ENCODE measurements at regions not wholly inside any gene's neighbourhood (a gene's known extent, or its start where the extent isn't known, plus 50 kb on each side); places are given as distances from the start of the nearest gene placed in this dataset.

DNA sequence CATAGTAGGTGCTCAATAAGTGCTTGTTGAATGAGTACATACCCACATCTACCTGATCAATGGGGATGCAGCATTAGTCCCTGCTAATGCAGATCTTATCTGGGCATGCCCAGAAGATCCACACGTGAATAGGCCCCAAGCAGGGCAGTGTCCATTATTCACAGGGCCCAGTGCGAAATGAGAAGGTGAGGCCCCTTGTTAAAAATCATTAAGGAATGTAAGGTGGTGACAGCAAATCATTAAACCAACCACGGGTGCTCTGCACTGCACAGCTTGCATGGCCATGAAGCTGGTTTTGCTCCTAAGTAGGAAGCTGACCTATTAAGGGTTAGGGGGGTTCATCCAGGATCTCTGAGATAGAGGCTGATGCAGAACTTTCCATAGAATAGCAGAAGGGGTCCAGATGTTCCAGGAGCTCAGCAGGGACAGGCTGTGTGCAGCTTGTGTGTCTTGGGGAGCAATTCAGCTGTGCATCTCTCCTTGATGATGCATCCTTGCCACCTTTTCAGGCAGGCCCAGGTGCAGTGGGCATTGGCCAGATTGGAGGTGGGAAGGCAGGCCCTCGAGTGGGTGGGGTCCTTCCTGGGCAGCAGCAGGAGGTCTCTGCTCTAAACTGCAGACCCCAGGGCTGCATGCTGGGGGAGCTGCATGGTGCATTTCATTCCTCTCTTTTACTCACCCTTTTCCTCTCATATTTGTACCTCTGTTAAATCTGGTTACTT is 231.3 kb upstream of the PWP1 start:
- DNase-seq, result no peak

DNA sequence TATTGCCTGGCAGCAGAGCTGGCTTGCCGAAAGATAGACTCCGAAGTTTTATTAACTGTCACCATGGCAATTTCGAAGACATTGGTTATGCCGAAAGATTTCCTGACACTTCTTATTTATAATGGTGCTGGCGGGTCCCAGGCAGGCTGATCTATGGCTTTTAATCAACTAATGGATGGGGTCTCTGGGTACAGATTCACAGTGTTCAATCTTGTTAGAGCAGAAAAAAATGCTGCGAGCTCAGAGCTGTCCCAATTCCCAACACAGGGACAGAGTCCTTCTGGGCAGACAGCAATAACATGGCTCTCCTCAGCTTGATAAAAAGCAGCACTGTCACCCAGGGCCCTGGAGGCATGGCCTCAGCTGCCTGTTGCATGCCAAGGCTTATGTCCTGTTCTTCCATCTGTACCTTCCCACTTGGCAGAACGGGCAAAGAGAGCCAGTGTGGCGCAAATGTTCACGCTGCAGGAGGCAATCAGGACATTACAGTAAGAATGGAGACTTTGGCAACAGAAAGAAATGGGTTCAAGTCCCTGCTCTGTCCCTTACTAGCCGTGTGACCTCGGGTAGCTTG is 228.2 kb upstream of the PWP1 start:
- no peak for DNase-seq

DNA sequence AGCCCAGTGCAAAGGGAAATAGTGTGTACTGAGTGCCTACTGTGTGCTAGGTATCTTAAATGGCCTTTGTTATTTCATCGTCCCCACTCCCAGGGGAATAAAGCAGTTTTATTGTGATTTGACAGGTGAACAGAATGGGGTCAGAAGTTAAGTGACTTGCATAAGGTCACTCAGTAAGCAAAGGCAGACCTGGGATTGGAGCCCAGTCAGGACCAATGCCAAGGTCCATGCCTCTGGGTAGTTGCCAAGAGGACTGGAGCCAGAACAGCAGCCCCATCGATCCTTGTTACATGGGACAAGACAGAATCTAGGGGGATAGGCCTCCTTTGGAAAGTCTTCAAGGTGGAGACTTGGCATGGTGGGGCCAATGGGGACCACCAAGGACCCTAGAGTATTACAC is 227.4 kb upstream of the PWP1 start:
- no peak for DNase-seq

DNA sequence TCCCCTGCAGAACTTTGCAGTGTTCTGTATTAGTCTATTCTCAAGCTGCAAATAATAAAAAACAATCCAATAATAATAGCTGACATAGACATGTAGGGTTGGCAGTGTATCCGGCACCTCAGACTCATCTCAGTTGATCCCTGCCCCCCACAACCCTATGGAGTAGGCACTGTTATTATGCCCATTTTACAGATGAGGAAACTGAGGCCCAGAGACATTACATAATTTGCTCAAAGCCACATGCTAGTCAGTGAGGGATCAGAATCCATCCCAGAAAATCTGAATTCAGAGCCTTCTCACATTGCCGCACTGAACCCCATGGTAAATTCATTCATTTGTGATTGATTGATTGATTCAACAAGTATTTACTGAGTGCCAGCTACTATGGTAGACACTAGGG is 226.6 kb upstream of the PWP1 start:
- no peak for DNase-seq

DNA sequence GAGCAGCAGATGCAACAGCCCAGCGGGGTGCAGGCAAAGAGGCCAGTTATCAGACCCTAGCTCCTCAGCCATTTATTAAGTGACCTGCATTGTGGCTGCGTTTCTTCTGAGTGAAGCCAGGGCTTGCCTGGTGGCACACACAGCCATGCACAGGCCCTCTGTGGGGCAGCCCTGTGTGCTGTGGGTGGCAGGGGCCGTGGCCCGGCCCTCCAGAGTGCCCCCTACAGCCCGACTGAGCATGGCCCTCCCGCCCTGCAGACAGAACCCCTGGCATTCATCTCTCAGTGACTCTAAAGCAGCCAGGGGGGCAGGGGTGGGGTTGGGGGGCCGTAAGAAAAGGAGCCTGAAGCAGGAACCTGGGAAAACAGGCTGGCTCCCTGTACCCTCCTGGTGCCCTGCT is 226.0 kb upstream of the PWP1 start:
- no peak for DNase-seq

DNA sequence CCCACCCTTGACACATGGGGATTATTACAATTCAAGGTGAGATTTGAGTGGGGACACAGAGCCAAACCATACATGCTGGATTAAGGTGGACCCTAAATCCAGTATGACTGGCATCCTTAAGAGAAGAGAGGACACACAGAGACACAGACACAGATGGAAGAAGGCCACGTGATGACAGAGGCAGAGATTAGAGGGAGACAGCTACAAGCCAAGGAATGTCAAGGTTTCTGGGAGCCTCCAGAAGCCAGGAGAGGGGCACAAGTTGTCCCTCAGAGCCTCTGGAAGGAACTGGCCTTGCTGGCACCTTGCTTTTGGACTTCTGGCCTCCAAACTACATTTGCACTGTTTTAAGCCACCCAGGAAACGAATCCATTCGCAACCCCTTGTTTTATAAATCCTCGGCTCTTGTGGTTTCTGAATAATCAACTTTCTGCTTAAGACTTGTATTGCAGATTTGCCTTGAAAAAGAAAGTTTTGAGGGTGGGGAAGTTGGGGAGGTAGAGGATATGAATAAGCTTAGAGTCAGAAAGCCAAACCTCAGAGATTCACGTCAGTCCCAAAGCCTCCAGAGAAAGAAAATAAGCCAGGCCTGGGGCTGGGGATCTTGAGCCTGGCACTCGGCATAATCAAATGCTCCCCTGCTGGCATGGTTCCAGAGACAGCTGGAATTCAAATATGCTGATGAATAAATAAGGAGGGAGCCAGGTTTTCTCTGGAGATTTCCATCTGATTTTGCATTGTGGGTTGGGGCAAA is 224.2 kb upstream of the PWP1 start:
- DNase-seq, result peak; percentile 3

DNA sequence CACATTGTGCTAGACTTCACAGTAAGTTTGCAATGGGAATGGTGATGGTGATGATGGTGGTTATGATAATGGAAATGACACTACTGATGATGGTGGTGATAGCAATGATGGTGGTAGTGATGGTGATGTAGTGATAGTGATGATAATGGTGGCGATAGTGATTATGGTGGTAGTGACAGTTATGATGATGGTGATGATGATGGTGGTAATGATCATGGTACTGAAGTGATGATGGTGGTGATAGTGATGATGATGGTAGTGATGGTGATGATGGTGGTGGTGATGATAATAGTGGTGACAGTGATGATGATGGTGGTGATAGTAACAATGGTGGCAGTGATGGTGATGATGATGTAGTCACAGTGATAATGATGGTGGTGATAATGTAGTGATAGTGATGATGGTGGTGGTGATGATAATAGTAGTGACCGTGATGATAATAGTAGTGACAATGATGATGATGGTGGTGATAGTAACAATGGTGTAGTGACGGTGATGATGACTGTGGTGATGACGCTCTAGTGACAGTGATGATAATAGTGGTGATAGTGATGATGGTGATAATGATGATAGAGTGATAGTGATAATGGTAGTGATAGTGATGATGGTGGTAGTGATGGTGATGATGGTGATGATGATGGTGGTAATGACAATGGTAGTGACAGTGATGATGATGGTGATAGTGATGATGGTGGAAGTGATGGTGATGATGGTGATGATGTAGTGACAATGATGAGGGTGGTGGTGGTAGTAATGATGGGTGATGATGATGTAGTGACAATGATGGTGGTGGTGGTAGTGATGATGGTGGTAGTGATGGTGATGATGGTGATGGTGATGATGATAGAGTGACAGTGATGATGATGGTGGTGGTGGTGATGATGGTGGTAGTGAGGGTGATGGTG is 222.9 kb upstream of the PWP1 start:
- DNase-seq, result no peak

DNA sequence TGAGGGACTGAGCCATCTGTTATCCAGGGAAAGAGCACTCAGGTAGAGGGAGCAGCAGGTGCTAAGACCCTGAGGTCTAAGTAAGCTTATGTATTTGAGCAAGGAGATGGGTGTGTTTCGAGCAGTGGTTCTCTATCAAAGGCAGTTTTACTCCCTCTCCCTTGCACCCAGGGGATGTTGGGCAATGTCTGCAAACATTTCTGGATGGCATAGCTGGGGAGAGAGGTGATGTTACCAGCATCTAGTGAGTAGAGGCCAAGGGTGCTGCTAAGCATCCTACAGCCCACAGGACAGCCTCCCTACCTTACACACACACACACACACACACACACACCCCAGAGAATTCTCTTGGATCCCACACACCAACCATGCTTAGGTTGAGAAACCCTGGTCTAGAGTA is 221.0 kb upstream of the PWP1 start:
- no peak for DNase-seq

DNA sequence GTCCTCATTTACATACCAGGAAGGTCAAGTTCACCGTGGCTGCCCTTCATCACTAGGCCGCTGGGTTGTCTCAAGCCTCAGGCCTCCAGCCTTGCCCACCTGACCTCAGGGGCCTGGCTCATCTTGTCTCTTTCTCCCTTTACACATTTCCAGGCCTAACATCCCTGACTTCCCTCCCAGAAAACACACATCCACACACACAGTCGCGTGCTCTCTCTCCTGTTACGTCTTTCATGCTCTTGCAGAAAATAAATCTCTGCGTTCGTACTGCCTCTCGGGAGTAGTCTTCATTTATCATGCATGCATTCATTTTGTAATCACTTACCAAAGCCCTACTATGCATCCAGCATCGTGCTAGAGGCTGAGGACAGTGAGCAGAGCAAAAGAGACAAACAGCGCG is 220.0 kb upstream of the PWP1 start:
- no peak for DNase-seq

DNA sequence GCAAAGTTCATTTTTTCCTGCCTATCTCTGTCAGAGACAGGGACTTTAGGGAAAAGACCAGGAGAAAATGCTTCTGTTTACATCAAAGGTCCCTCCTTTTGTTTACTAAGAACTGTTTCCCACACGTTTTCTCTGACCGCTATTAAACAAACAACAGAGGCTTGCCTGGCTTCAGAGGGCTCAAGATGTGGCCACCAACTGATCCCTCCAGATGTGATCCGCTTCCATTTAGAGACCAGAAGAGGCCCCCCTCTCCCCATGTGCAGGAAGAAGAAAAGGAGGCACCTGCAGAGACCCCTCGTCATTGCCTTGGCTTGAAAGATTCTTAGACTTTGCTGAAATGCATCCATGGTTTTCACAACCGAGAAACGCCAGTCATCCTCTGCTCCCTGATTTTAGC is 217.9 kb upstream of the PWP1 start:
- no peak for DNase-seq

DNA sequence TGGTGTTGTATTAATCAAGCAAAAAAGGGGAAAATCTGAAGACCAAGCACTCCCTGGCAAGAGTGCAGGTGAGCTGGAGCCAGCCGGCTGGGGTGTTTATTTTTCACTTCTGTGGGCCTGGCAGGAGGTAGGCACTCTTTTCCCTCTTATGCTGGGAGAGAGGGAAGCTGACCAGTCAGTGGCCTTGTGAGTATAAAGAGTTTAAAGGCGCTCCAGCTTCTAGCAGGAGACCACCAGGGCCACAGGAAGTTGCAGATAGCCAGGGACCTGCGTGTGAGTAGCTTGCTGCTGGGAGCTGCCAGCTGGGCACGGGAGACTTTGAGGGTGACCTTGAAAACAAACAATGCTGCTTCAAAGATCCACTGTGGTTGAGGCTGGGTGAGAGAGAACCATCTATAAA is 217.4 kb upstream of the PWP1 start:
- no peak for DNase-seq

DNA sequence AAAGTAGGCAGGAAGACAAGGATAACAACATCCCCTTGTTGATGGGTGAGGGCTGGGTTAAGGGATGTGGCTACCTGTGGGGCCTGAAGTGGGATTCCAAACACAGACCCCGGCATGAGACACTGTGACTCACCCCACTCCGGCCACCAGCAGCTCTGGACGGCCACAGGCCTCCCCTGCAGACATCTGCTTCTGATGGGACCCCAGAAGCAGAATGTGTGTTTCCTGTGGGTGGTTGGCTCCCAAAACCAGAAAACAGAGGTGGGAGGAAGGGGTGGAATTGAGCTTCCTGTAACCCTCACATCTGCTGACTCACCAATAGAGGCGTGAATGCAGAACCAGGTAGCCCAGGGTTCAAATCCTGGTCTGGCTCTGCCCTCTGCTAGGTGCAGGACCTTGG is 216.6 kb upstream of the PWP1 start:
- DNase-seq, result no peak

DNA sequence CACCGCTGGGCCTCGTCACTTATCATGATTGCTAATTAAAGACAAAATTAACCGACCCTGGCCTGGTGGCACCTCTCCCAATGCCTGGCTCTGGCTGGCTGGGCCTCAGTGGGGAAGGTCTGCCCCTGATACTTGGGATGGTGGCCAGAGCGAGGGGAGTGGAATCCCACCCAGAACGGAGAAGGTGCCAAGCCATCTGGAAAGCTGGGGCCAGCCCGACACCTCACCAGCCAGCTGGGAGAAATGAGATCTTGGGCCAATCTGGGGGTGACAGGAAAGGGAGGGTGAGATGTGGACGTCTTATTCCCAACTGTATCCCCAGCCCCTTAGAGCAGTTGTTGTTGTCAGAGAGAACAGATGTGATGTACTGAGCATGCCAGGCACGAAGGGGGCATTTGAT is 215.0 kb upstream of the PWP1 start:
- DNase-seq, result no peak

DNA sequence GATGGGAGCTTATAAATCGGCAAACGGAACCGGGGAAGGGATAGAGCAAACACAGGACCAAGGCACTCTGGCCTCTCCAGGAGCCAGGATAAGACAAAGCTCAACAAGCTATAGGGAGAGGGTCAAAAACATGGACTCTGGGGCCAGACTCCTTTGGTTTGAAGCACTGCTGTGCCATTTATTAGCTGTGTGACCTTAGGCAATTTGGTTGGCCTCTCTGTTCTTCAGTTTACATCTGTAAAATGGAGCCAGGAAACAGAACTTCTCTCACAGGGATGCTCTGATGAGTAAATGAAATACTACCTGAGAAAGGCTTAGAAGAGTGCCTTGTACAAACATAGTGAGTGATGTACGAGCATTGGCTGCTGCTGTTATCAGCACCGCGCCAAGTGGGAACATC is 213.3 kb upstream of the PWP1 start:
- DNase-seq, result no peak

DNA sequence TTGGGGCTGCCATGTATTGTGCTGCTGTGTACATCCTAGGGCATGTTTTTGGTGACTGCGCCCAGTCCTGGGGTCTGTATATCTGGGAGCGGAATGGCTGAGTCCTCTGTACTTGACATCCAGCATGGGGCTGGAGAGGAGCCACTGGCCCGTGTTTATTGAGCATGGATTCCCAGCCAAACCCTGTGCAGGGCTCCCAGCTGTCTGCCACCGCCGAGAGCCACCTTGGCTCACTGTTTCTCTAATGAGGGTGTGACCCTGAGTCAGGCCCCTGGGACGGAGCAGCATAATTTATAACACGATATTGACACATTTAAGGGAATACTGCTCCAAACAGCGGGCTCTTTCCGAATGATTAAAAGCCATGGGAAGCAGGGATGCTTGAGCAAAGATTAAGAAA is 211.5 kb upstream of the PWP1 start:
- no peak for DNase-seq

DNA sequence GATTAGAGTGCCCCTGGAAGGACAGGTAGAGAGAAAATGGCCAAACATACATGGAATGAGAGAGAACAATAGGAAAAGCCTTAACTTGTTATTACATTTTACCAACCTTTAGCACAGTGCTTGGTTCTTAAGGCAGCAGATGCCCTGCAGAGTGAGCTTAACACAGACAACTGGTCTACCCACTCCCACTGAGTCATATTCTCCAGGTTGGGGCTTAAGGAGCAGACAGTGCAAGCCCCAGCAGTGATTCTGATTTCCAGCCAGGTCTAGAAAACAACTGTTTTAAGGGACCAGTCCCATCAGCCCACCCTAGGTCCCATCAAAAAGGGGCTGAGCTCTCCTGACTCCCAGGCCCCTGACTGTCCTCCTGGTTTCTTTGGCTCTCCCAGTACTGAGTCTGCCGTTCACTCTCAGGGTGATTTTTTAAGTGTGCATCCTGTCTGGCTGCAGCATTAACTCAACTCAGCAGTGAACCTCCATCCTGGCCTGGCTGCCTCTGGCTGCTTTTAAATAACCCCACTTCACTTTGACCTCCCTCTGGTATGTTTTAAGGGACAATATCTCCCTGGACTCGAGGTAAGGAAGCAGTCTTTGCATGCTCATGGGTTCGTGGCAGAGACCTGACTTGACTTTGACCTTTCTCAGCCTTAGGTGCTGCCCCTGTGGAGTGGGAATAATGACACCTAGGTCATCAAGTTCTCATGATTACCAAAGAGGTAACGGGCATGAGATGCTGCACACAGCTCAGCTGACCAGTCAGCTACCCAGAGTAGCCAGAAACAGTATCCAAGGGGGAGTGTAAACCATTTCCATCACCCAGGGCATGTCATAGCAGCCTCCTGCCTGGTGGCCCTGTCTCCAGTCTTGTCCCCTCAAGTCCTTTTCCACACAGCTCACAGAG is 210.7 kb upstream of the PWP1 start:
- DNase-seq, result no peak

DNA sequence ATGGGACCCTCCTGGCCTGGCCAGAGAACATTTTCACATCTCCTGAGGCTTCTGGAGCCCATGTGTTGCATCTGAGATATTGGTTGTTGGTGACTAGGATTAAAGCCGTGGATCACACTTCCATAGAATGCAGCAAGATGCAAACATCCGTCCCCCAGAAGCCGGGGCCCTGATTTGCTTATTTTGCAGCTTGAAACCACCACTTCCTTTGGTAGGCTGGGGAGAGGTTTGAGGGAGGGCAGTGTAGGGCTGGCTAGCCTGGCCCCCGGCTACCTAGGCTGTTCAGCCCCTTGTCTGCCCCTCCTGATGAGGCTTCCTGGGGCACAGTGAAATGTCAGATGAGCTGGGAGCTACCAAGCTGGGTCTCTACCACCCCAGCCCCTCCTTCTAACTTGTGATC is 209.7 kb upstream of the PWP1 start:
- DNase-seq, result no peak

DNA sequence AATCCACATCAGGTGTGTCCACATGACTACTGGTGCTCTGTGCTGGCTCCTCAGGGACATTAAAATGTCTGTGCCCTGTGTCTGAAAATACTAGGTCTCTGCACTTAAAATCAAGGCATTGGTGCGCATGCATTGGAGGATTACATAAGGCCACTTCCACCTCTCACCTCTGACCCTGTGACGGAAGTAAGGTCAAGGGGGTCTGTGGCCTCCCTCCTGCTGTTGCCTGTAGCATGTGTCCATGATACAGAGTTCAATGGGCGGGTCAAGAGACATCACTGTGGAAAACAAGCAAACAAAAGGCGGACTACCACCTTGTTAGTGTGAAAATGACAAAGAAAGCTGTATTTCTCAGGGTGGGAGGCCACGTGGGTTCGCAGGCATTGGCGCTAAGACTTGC is 208.6 kb upstream of the PWP1 start:
- no peak for DNase-seq

DNA sequence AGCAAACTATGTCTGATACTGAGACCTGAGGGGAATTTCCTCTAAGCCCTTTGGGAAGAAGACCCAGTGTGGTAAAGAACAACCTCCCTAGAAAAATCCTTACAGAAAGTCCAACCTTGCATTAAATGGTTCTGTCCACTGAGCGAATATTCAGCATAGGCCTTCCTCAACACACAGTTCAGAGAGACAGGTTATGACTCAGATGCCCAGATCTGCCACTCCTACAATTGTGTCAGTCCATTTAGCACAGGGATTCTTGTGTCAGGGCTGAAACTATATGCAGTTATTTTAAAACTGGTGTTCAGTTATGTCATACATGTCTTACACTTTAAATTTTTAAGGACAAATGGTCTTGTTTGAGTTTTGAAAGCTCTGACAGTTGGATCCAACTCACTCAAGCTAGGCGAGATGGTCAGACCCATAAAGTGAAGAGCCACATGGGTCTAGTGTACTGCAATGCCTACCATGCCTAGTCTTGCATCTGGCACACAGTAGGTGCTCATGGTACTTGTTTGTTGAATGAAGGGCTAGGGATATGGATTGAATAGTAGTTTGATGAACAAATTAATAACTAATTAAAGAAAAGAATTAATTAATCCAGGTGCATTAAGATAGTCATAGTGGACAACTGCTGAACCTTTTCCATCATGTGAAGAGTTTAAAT is 207.5 kb upstream of the PWP1 start:
- no peak for DNase-seq

DNA sequence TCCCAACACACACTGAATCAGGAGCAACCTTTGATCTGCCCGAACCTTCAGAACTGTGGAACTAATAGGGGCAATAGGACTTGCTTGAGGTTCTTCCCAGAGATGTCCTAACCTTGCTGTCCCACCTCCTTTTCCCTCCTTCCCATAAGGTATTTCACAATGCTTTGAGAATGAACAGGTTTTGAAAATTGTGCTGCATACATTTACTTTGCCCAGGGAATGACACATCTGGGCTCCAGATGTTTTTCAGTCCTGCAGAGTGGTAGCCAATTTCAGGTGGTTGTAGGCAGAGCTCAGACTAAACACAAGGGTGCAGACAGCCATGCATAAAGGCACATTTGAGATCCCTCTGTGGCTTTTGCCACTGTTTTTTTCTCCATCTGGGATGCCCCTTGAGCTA is 206.7 kb upstream of the PWP1 start:
- DNase-seq, result no peak

DNA sequence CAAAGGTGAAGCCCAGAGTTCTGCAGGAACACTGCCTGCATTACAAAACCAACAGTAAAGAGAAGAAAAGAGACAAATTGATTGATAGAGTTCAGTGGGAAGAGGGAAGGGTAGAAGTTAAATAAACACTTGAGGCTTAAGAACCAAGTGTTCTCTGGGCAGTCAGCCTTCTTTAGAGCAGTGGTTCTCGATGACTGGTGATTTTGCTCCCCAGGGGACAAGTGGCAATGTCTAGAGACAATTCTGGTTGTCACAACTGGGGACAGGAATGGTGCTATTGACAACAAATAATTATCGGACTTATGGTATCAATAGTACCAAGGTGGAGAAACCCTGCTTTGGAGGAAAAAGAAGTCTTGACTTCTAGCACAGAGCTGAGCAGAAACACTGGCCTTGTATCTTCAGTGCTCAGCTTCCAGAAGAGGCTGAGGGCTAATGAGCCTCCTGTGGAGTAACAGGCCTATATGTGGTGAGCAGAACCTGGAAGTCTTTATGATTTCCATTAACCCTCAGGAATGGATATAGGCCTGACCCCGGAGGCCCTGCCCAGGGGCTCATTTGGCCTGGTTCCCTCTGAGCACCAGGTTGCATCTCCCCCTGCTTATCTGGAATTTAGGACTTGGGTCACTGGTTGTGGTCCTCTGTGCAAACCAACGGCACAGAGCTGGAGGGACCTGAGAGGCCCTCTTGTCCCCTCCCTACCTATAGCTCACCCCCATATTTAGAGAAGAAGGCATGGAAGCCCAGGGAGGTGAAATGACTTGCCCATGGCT is 204.6 kb upstream of the PWP1 start:
- no peak for DNase-seq

All from inflammatory macrophage treated with lipopolysaccharide for 4 hours (primary cell).